ENCODE measurements at regions not wholly inside any gene's neighbourhood (a gene's known extent, or its start where the extent isn't known, plus 50 kb on each side); places are given as distances from the start of the nearest gene placed in this dataset.
"Not testable (repeated sequence)": the region's sequence is repeated elsewhere in the genome, so short reads cannot be mapped to it uniquely, and the experiment has no call there.

GRCh38 chr5:57069115-57069835, 104.6 kb upstream of the GPBP1 start:
- Histone ChIP-seq H3K27me3 (replicated peaks; ENCODE audit: control insufficient read depth, insufficient read depth, low read length) (no peaks in the 10 kb centered on the region), H3K36me3 (ENCODE audit: control insufficient read depth, insufficient read depth, low read length) (no peaks in the 10 kb centered on the region), H3K4me3 (replicated peaks; ENCODE audit: low read depth, low read length) (no peak overlapping the region)
- TF ChIP-seq CTCF (IDR thresholded peaks at IDR 0.05; ENCODE audit: insufficient read depth, low read length, poor library complexity, severe bottlenecking): no peak
- no peak for DNase-seq (ENCODE audit: extremely low read depth, insufficient read length)

GRCh38 chr5:57072218-57072892, 101.5 kb upstream of the GPBP1 start:
- TF ChIP-seq CTCF (IDR thresholded peaks at IDR 0.05; ENCODE audit: insufficient read depth, low read length, poor library complexity, severe bottlenecking): no peak
- Histone ChIP-seq H3K27me3 (replicated peaks; ENCODE audit: control insufficient read depth, insufficient read depth, low read length) (no peaks in the 10 kb centered on the region), H3K36me3 (ENCODE audit: control insufficient read depth, insufficient read depth, low read length) (no peaks in the 10 kb centered on the region), H3K4me3 (replicated peaks; ENCODE audit: low read depth, low read length) (no peak overlapping the region)
- no peak for DNase-seq (ENCODE audit: extremely low read depth, insufficient read length)

DNA sequence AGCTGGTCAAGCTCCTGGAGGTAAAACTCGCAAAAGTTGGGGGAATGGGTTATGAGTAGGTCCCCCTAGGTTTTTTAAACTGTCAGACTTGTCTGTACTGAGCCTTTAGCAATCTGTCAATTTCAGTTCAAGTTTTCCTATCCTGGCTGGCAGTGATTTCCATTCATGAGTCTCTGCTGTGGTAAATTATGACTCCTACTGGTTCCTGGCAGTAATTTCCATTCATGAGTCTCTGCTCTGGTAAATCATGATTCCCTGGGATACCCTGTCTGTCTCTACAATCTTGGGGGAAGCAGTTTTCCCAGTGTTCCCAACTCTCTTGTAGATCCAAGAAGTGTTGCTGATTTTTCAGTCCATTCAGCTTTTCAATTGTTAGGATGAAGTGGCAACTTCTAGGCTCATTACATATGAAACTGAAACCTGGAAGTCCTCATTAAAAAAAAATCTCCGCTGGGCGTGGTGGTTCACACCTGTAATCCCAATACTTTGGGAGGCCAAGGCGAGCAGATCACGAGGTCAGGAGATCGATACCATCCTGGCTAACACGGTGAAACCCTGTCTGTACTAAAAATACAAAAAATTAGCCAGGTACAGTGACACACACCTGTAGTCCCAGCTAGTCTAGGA, 91.3 kb upstream of the GPBP1 start:
- no peak for DNase-seq (ENCODE audit: extremely low read depth, insufficient read length)
- no peak for TF ChIP-seq CTCF (IDR thresholded peaks at IDR 0.05; ENCODE audit: insufficient read depth, low read length, poor library complexity, severe bottlenecking)
- peaks cover 1% of the 10 kb centered on the region; the same call in 1 of the 2 replicates for H3K27me3 ChIP-seq (replicated peaks; ENCODE audit: control insufficient read depth, insufficient read depth, low read length)

DNA sequence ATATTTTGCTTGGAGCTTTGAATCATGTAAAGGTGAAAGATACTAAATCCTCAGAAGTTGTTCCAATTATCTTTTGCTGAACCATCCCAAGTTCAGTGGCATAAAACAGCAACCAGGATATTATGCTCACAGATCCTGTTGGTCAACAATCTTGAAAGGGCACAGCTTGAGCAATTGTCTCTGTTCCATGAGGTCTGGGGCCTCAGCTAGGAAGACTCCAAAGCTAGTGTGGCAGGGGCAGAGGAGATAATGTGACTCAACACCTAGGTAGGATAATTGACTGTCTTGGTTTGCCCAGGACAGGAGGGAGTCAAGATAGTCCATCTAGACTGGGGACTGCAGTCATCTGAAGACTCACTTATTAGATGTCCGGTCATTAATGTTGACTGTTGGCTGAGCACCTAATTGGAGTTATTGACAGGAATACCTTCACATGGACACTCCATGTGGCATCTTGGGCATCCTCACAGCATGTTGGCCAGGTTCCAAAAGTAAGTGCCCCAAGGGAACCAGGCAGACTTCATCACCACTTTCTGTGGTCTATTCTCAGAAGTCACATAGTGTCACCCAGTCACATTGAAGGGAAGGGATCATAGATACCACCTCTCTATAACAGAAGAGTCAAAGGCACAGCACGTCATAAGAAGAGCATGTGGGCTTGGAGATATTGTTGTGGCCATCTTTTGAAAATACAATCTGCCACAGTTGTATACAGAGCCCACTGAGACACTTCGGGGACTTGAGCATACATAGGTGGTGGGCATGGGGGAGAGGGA, 88.4 kb upstream of the GPBP1 start:
- H3K27me3 ChIP-seq (replicated peaks; ENCODE audit: control insufficient read depth, insufficient read depth, low read length): peaks cover 1% of the 10 kb centered on the region; the same call in 1 of the 2 replicates
- TF ChIP-seq CTCF (IDR thresholded peaks at IDR 0.05; ENCODE audit: insufficient read depth, low read length, poor library complexity, severe bottlenecking): no peak
- H3K4me3 ChIP-seq (replicated peaks; ENCODE audit: low read depth, low read length): no peak overlapping the region
- DNase-seq (ENCODE audit: extremely low read depth, insufficient read length): no peak
- no peaks in the 10 kb centered on the region for H3K36me3 ChIP-seq (ENCODE audit: control insufficient read depth, insufficient read depth, low read length)

More for the DNA sequence above, 91.3 kb upstream of the GPBP1 start:
- no peak overlapping the region for H3K4me3 ChIP-seq (replicated peaks; ENCODE audit: low read depth, low read length)
- no peaks in the 10 kb centered on the region for H3K36me3 ChIP-seq (ENCODE audit: control insufficient read depth, insufficient read depth, low read length)

GRCh38 chr5:57087947-57088346, 85.9 kb upstream of the GPBP1 start:
- DNase-seq (ENCODE audit: extremely low read depth, insufficient read length); H3K36me3 ChIP-seq (ENCODE audit: control insufficient read depth, insufficient read depth, low read length); H3K27me3 ChIP-seq (replicated peaks; ENCODE audit: control insufficient read depth, insufficient read depth, low read length); H3K4me3 ChIP-seq (replicated peaks; ENCODE audit: low read depth, low read length): not testable (repeated sequence)
